Activated naive CD4-positive, alpha-beta T cell treated with anti-CD3 and anti-CD28 coated beads, Interleukin-2, amount 50 U/mL, for 16 hours (primary cell): ENCODE measurements at regions not wholly inside any gene's neighbourhood (a gene's known extent, or its start where the extent isn't known, plus 50 kb on each side); places are given as distances from the start of the nearest gene placed in this dataset.
"Not testable (repeated sequence)": the region's sequence is repeated elsewhere in the genome, so short reads cannot be mapped to it uniquely, and the experiment has no call there.

Experiments used
- DNase-seq: peaks from one replicate; pipeline ENCODE4 v3.0.0-alpha.2; 2020

- no peak for DNase-seq
Observed at GRCh38 chr2:145573608-145574007, 1053.7 kb upstream of the ZEB2 start.

- no peak for DNase-seq
Observed at GRCh38 chr2:145572238-145572637, 1052.3 kb upstream of the ZEB2 start.

- no peak for DNase-seq
Observed at GRCh38 chr2:145569108-145569507, 1049.2 kb upstream of the ZEB2 start.

GRCh38 chr2:145563741-145564615, 1044.1 kb upstream of the ZEB2 start:
- no peak for DNase-seq

- no peak for DNase-seq
Observed at GRCh38 chr2:145561152-145561551, 1041.2 kb upstream of the ZEB2 start.

- no peak for DNase-seq
Observed at GRCh38 chr2:145558617-145559350, 1038.9 kb upstream of the ZEB2 start.

- no peak for DNase-seq
Observed at GRCh38 chr2:145555360-145555759, 1035.4 kb upstream of the ZEB2 start.

- no peak for DNase-seq
Observed at GRCh38 chr2:145551686-145552085, 1031.8 kb upstream of the ZEB2 start.

GRCh38 chr2:145548479-145548878, 1028.6 kb upstream of the ZEB2 start:
- DNase-seq: no peak

- no peak for DNase-seq
Observed at GRCh38 chr2:145547620-145548019, 1027.7 kb upstream of the ZEB2 start.

- DNase-seq: no peak
Observed at GRCh38 chr2:145546091-145546490, 1026.2 kb upstream of the ZEB2 start.

GRCh38 chr2:145543856-145544255, 1023.9 kb upstream of the ZEB2 start:
- no peak for DNase-seq

GRCh38 chr2:145543155-145543554, 1023.2 kb upstream of the ZEB2 start:
- no peak for DNase-seq

GRCh38 chr2:145541028-145541427, 1021.1 kb upstream of the ZEB2 start:
- DNase-seq: no peak

- DNase-seq: no peak
Observed at GRCh38 chr2:145538661-145539350, 1018.9 kb upstream of the ZEB2 start.

GRCh38 chr2:145530653-145531052, 1010.7 kb upstream of the ZEB2 start:
- no peak for DNase-seq

GRCh38 chr2:145524836-145525235, 1004.9 kb upstream of the ZEB2 start:
- no peak for DNase-seq

GRCh38 chr2:145524303-145524702, 1004.4 kb upstream of the ZEB2 start:
- no peak for DNase-seq

- DNase-seq: not testable (repeated sequence)
Observed at GRCh38 chr2:145519254-145519653, 999.3 kb upstream of the ZEB2 start.

GRCh38 chr2:145511946-145512345, 992.0 kb upstream of the ZEB2 start:
- DNase-seq: no peak

- no peak for DNase-seq
Observed at GRCh38 chr2:145503511-145503910, 983.6 kb upstream of the ZEB2 start.

- DNase-seq: no peak
Observed at GRCh38 chr2:145501920-145502319, 982.0 kb upstream of the ZEB2 start.

- DNase-seq: no peak
Observed at GRCh38 chr2:145495590-145495989, 975.7 kb upstream of the ZEB2 start.

GRCh38 chr2:145494441-145494840, 974.5 kb upstream of the ZEB2 start:
- no peak for DNase-seq
